ENCODE measurements at regions not wholly inside any gene's neighbourhood (a gene's known extent, or its start where the extent isn't known, plus 50 kb on each side); places are given as distances from the start of the nearest gene placed in this dataset.

DNA sequence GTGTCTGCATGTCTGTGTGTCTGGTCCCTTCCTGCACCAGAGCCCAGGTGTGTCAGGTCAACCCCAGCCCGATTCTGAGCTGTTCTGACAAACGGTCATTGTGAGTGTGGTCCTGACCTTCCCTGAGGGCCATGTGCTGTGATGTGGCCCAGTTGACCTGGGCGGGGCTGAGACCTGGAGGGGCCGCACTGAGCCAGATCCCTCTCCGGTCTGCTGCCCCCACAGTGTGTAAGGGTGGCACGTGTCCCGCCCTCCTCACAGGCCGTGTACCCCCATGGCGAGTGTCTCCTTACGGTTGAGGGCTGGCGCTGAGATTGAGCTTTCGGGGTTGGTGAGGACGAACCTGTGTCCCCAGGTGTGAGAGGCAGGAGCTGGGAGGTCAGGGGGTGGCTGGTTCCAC is 136.5 kb downstream of the MRPL36 start:
- Histone ChIP-seq H3K4me3 (ENCODE audit: low read depth, low read length) (no peak overlapping the region), H3K27me3 (ENCODE audit: control insufficient read depth, insufficient read depth, low read length) (peaks cover 18% of the 10 kb centered on the region), H3K4me1 (ENCODE audit: control insufficient read depth, insufficient read depth, low read length) (peaks cover 16% of the 10 kb centered on the region), H3K9me3 (ENCODE audit: control insufficient read depth, insufficient read depth, low read length) (no peaks in the 10 kb centered on the region), H3K27ac (ENCODE audit: low read depth, low read length) (no peak overlapping the region), H3K36me3 (ENCODE audit: control insufficient read depth, insufficient read depth, low read length) (no peaks in the 10 kb centered on the region)
- DNase-seq (ENCODE audit: low read depth in 4 of 6, low spot score in 6 of 6) = no peak
- WGBS (ENCODE audit: insufficient coverage) = 86% methylated on average over 13 of the region's 13 CpGs

DNA sequence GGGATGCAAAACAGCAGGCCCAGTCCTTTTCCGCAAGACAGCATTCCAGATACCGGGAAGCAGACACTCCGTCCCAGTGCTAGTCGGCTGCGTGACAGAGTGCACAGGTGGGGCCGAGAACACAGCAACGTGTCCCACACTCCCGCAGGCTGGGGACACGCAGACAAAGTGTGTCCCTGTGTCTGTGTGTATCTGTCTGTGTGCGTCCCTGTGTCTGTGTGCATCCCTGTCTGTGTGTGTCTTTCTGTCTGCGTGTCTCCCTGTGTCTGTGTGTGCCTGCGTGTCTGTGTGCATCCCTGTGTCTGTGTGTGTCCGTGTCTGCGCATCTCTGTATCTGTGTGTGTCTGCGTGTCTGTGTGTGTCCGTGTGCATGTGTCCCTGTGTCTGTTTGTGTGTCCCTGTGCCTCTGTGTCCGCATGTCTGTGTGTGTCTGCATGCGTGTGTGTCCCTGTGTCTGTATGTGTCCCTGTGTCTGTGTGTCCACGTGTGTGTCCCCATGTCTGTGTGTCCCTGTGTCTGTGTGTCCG is 137.0 kb downstream of the MRPL36 start:
- Histone ChIP-seq H3K4me1 (ENCODE audit: control insufficient read depth, insufficient read depth, low read length) (peaks cover 11% of the 10 kb centered on the region), H3K27me3 (ENCODE audit: control insufficient read depth, insufficient read depth, low read length) (peaks cover 14% of the 10 kb centered on the region), H3K36me3 (ENCODE audit: control insufficient read depth, insufficient read depth, low read length) (no peaks in the 10 kb centered on the region), H3K27ac (ENCODE audit: low read depth, low read length) (no peak overlapping the region), H3K9me3 (ENCODE audit: control insufficient read depth, insufficient read depth, low read length) (no peaks in the 10 kb centered on the region), H3K4me3 (ENCODE audit: low read depth, low read length) (no peak overlapping the region)
- 88% methylated on average over 20 of the region's 20 CpGs for WGBS (ENCODE audit: insufficient coverage)
- DNase-seq (ENCODE audit: low read depth in 4 of 6, low spot score in 6 of 6) = no peak

GRCh38 chr5:1661831-1662558 is 137.6 kb downstream of the MRPL36 start:
- Histone ChIP-seq H3K9me3 (ENCODE audit: control insufficient read depth, insufficient read depth, low read length) (no peaks in the 10 kb centered on the region), H3K4me1 (ENCODE audit: control insufficient read depth, insufficient read depth, low read length) (peaks cover 8% of the 10 kb centered on the region), H3K27me3 (ENCODE audit: control insufficient read depth, insufficient read depth, low read length) (peaks cover 13% of the 10 kb centered on the region), H3K4me3 (ENCODE audit: low read depth, low read length) (no peak overlapping the region), H3K27ac (ENCODE audit: low read depth, low read length) (no peak overlapping the region), H3K36me3 (ENCODE audit: control insufficient read depth, insufficient read depth, low read length) (no peaks in the 10 kb centered on the region)
- no peak for DNase-seq (ENCODE audit: low read depth in 4 of 6, low spot score in 6 of 6)
- 82% methylated on average over 23 of the region's 23 CpGs for WGBS (ENCODE audit: insufficient coverage)

GRCh38 chr5:1661311-1661710 is 137.6 kb upstream of the LPCAT1 start:
- no peak for DNase-seq (ENCODE audit: low read depth in 4 of 6, low spot score in 6 of 6)
- Histone ChIP-seq H3K27ac (ENCODE audit: low read depth, low read length) (no peak overlapping the region), H3K36me3 (ENCODE audit: control insufficient read depth, insufficient read depth, low read length) (no peaks in the 10 kb centered on the region), H3K4me1 (ENCODE audit: control insufficient read depth, insufficient read depth, low read length) (peaks cover 4% of the 10 kb centered on the region), H3K4me3 (ENCODE audit: low read depth, low read length) (no peak overlapping the region), H3K9me3 (ENCODE audit: control insufficient read depth, insufficient read depth, low read length) (no peaks in the 10 kb centered on the region), H3K27me3 (ENCODE audit: control insufficient read depth, insufficient read depth, low read length) (peaks cover 7% of the 10 kb centered on the region)
- WGBS (ENCODE audit: insufficient coverage) = 85% methylated on average over 13 of the region's 13 CpGs

GRCh38 chr5:1660511-1660910 is 136.8 kb upstream of the LPCAT1 start:
- H3K9me3 ChIP-seq (ENCODE audit: control insufficient read depth, insufficient read depth, low read length) = no peaks in the 10 kb centered on the region
- DNase-seq (ENCODE audit: low read depth in 4 of 6, low spot score in 6 of 6) = no peak
- no peak overlapping the region for H3K4me3 ChIP-seq (ENCODE audit: low read depth, low read length)
- 71% methylated on average over 7 of the region's 10 CpGs for WGBS (ENCODE audit: insufficient coverage)
- peaks cover 2% of the 10 kb centered on the region for H3K27me3 ChIP-seq (ENCODE audit: control insufficient read depth, insufficient read depth, low read length)
- no peak overlapping the region for H3K27ac ChIP-seq (ENCODE audit: low read depth, low read length)
- no peaks in the 10 kb centered on the region for H3K4me1 ChIP-seq (ENCODE audit: control insufficient read depth, insufficient read depth, low read length)
- H3K36me3 ChIP-seq (ENCODE audit: control insufficient read depth, insufficient read depth, low read length) = no peaks in the 10 kb centered on the region

DNA sequence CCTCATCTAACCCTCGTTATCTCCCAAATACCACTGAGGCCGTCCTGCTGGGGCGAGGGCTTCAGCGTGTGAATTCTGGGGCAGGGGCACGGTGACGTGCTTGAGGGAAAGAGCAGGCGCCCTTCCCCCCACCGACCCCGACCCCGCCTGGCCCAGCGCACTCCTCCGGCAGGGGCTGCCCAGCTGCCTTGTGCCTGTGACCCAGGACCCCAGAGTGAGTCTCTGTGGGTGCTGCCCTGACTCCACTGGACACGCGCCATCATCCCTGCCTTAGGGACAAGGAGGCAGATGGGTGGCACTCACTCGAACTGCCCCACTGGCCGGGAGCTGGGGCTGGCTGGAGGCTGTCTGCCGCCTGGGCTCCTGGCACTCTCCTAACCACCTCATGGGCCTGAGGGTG is 136.2 kb upstream of the LPCAT1 start:
- 68% methylated on average over 8 of the region's 17 CpGs for WGBS (ENCODE audit: insufficient coverage)

GRCh38 chr5:1659100-1659981 is 135.6 kb upstream of the LPCAT1 start:
- Histone ChIP-seq H3K36me3 (ENCODE audit: control insufficient read depth, insufficient read depth, low read length) (no peaks in the 10 kb centered on the region), H3K27ac (ENCODE audit: low read depth, low read length) (no peak overlapping the region), H3K4me3 (ENCODE audit: low read depth, low read length) (no peak overlapping the region), H3K4me1 (ENCODE audit: control insufficient read depth, insufficient read depth, low read length) (peaks cover 2% of the 10 kb centered on the region), H3K27me3 (ENCODE audit: control insufficient read depth, insufficient read depth, low read length) (peaks cover 3% of the 10 kb centered on the region), H3K9me3 (ENCODE audit: control insufficient read depth, insufficient read depth, low read length) (no peaks in the 10 kb centered on the region)
- 53% methylated on average over 18 of the region's 23 CpGs for WGBS (ENCODE audit: insufficient coverage)
- no peak for DNase-seq (ENCODE audit: low read depth in 4 of 6, low spot score in 6 of 6)

More for the DNA sequence above, 136.2 kb upstream of the LPCAT1 start:
- Histone ChIP-seq H3K4me3 (ENCODE audit: low read depth, low read length) (no peak overlapping the region), H3K27ac (ENCODE audit: low read depth, low read length) (no peak overlapping the region), H3K4me1 (ENCODE audit: control insufficient read depth, insufficient read depth, low read length) (no peaks in the 10 kb centered on the region), H3K36me3 (ENCODE audit: control insufficient read depth, insufficient read depth, low read length) (no peaks in the 10 kb centered on the region), H3K9me3 (ENCODE audit: control insufficient read depth, insufficient read depth, low read length) (no peaks in the 10 kb centered on the region), H3K27me3 (ENCODE audit: control insufficient read depth, insufficient read depth, low read length) (peaks cover 1% of the 10 kb centered on the region)
- no peak for DNase-seq (ENCODE audit: low read depth in 4 of 6, low spot score in 6 of 6)

DNA sequence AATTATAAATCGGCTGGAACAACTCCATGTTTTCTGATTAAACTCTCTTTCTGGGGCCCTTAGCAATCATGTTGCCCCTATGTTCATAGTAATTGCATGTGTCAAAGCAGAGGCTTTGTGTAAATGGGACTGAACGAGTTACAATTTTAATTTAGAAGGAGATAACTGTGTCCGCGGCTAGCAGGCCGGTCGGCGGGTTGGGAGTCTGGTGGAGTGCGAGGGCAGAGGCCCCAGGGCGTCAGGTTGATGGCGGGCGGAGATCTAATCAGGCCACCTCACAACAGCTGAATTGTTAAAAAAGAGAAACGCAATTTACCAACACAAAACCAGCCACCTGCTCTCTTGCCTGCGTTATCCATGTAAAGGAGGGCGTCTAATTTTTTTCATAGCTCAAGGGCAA is 134.9 kb upstream of the LPCAT1 start:
- peak in 1 of 6 donors; percentile 28 for DNase-seq (ENCODE audit: low read depth in 4 of 6, low spot score in 6 of 6)
- Histone ChIP-seq H3K4me3 (ENCODE audit: low read depth, low read length) (no peak overlapping the region), H3K9me3 (ENCODE audit: control insufficient read depth, insufficient read depth, low read length) (no peaks in the 10 kb centered on the region), H3K36me3 (ENCODE audit: control insufficient read depth, insufficient read depth, low read length) (no peaks in the 10 kb centered on the region), H3K27ac (ENCODE audit: low read depth, low read length) (no peak overlapping the region), H3K4me1 (ENCODE audit: control insufficient read depth, insufficient read depth, low read length) (peaks cover 6% of the 10 kb centered on the region), H3K27me3 (ENCODE audit: control insufficient read depth, insufficient read depth, low read length) (peaks cover 3% of the 10 kb centered on the region)
- whole genome bisulfite sequencing (ENCODE audit: insufficient coverage) = 80% methylated on average over 1 of the region's 14 CpGs

GRCh38 chr5:1657161-1657741 is 133.5 kb upstream of the LPCAT1 start:
- no peak overlapping the region for H3K27ac ChIP-seq (ENCODE audit: low read depth, low read length)
- no peaks in the 10 kb centered on the region for H3K9me3 ChIP-seq (ENCODE audit: control insufficient read depth, insufficient read depth, low read length)
- peaks cover 9% of the 10 kb centered on the region for H3K27me3 ChIP-seq (ENCODE audit: control insufficient read depth, insufficient read depth, low read length)
- WGBS (ENCODE audit: insufficient coverage) = 87% methylated on average over 15 of the region's 16 CpGs
- H3K36me3 ChIP-seq (ENCODE audit: control insufficient read depth, insufficient read depth, low read length) = no peaks in the 10 kb centered on the region
- H3K4me3 ChIP-seq (ENCODE audit: low read depth, low read length) = no peak overlapping the region
- no peak for DNase-seq (ENCODE audit: low read depth in 4 of 6, low spot score in 6 of 6)
- peaks cover 17% of the 10 kb centered on the region for H3K4me1 ChIP-seq (ENCODE audit: control insufficient read depth, insufficient read depth, low read length)
